ENCODE measurements at regions not wholly inside any gene's neighbourhood (a gene's known extent, or its start where the extent isn't known, plus 50 kb on each side); places are given as distances from the start of the nearest gene placed in this dataset.
"Not testable (repeated sequence)": the region's sequence is repeated elsewhere in the genome, so short reads cannot be mapped to it uniquely, and the experiment has no call there.

DNA sequence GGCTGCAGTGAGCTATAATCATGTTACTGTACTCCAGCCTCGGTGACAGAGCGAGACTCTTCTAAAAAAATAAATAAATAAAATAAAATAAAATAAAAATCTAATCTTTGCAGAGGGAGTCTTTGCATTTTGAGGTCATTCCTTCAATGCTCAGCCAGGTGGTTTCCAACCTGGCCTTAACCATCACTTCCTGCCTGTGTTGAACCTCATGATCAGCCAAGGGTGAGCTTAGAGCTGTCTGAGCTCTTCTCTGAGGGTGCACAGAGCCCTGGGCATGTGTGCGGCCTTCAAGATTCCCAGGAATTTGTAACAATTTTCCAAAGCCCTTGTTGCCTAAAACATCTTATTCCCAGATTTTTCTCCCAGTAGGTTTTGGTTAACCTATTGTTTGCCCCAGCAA, 94.3 kb downstream of the KCNJ12 start:
- not testable (repeated sequence) for H3K4me1 Mint-ChIP-seq (ENCODE audit: low read depth); H3K27me3 Mint-ChIP-seq; H3K36me3 Mint-ChIP-seq; H3K27ac Mint-ChIP-seq; H3K9me3 Mint-ChIP-seq (ENCODE audit: low read depth); H3K4me3 Mint-ChIP-seq

- Mint-ChIP-seq H3K36me3 (no peaks in the 10 kb centered on the region), H3K27ac (no peak overlapping the region), H3K9me3 (ENCODE audit: low read depth) (no peaks in the 10 kb centered on the region), H3K4me1 (ENCODE audit: low read depth) (no peaks in the 10 kb centered on the region), H3K4me3 (no peak overlapping the region), H3K27me3 (no peaks in the 10 kb centered on the region)
Measured at GRCh38 chr17:21470861-21471260, 94.7 kb downstream of the KCNJ12 start.

- Mint-ChIP-seq H3K4me1 (ENCODE audit: low read depth) (no peaks in the 10 kb centered on the region), H3K36me3 (peaks cover 7% of the 10 kb centered on the region), H3K27me3 (peaks cover 2% of the 10 kb centered on the region), H3K9me3 (ENCODE audit: low read depth) (peaks cover 4% of the 10 kb centered on the region), H3K4me3 (no peak overlapping the region), H3K27ac (no peak overlapping the region)
Measured at GRCh38 chr17:21474815-21475214, 98.7 kb downstream of the KCNJ12 start.

DNA sequence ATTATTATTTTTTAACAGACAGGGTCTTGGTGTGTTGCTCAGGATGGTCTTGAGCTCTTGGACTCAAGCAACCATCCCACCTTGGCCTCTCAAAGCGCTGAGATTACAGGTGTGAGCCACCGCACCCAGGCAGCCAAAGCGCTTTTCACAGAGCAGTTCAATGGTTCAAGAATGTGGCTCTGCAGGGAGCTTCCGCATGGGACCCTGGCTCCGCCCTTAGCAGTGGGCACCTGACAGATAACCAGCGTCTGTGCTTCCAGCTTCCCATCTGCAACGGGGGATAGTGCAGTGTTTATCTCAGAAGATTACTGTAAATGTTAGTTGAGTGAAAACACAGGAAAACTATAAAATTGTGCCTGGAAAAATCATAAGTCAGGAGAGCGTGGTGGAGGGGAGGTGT, 99.4 kb downstream of the KCNJ12 start:
- peaks cover 2% of the 10 kb centered on the region for H3K27me3 Mint-ChIP-seq
- H3K9me3 Mint-ChIP-seq (ENCODE audit: low read depth): peaks cover 4% of the 10 kb centered on the region
- no peaks in the 10 kb centered on the region for H3K4me1 Mint-ChIP-seq (ENCODE audit: low read depth)
- H3K27ac Mint-ChIP-seq: no peak overlapping the region
- H3K36me3 Mint-ChIP-seq: peaks cover 7% of the 10 kb centered on the region
- H3K4me3 Mint-ChIP-seq: no peak overlapping the region

- Mint-ChIP-seq H3K36me3 (peaks cover 7% of the 10 kb centered on the region), H3K9me3 (ENCODE audit: low read depth) (peaks cover 4% of the 10 kb centered on the region), H3K4me3 (no peak overlapping the region), H3K4me1 (ENCODE audit: low read depth) (no peaks in the 10 kb centered on the region), H3K27me3 (peaks cover 2% of the 10 kb centered on the region), H3K27ac (no peak overlapping the region)
Measured at GRCh38 chr17:21476867-21477266, 100.7 kb downstream of the KCNJ12 start.

DNA sequence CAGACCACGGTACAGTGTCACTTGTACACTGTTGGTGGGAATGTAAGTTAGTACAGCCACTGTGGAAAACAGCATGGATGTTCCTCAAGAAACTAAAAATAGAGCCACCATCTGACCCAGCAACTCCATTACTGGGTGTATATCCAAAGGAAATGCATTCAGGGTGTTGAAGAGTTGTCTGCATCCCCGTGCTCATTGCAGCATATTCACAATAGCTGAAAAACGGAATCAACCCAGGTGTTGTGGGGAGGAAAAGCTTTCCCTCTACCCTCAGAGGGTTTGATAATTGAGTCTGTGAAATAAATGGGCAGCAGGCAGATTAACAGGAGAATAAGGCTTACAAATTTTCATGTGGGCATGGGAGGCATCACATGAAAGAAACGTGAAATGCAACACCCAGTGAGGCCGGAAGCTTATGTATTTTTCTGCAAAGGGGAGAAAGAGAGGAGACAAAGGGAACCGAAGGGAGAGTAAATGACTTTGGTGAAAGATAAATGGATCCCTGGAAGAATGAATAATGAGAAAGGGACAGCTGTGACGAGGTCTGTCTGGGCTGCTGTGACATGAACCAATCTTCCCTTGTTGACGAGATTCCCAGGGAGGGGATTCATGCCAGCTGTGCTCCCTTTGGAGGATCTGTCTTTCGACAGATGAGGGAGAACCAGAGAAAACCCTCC, 106.2 kb downstream of the KCNJ12 start:
- peaks cover 7% of the 10 kb centered on the region for H3K36me3 Mint-ChIP-seq
- H3K4me3 Mint-ChIP-seq: no peak overlapping the region
- H3K27me3 Mint-ChIP-seq: peaks cover 9% of the 10 kb centered on the region
- H3K4me1 Mint-ChIP-seq (ENCODE audit: low read depth): no peaks in the 10 kb centered on the region
- peaks cover 4% of the 10 kb centered on the region for H3K9me3 Mint-ChIP-seq (ENCODE audit: low read depth)
- no peak overlapping the region for H3K27ac Mint-ChIP-seq

DNA sequence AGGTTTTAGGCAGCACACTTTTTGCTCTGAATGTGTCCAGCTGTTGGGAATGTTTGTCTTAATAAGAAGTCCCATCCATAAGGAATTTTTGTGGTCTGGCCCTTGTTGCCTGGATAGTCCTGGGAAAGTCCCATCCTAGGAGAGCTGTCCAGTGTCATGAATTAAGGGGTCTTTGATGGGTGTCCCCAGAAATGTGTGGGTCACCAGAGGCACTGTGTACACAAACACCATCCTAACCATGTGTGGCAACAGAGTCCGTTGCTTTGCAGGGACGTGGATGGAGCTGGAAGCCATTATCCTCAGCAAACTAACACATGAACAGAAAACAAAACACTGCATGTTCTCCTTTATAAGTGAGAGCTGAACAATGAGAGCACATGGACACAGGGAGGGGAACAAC, 111.9 kb downstream of the KCNJ12 start:
- H3K27ac Mint-ChIP-seq; H3K4me1 Mint-ChIP-seq (ENCODE audit: low read depth); H3K36me3 Mint-ChIP-seq; H3K4me3 Mint-ChIP-seq; H3K27me3 Mint-ChIP-seq; H3K9me3 Mint-ChIP-seq (ENCODE audit: low read depth): not testable (repeated sequence)

GRCh38 chr17:21493993-21494392, 117.8 kb downstream of the KCNJ12 start:
- Mint-ChIP-seq H3K4me3 (no peak overlapping the region), H3K27ac (no peak overlapping the region), H3K36me3 (no peaks in the 10 kb centered on the region), H3K4me1 (ENCODE audit: low read depth) (no peaks in the 10 kb centered on the region), H3K27me3 (no peaks in the 10 kb centered on the region), H3K9me3 (ENCODE audit: low read depth) (no peaks in the 10 kb centered on the region)

GRCh38 chr17:21495281-21495680, 119.1 kb downstream of the KCNJ12 start:
- Mint-ChIP-seq H3K27ac (no peak overlapping the region), H3K4me3 (no peak overlapping the region), H3K27me3 (no peaks in the 10 kb centered on the region), H3K4me1 (ENCODE audit: low read depth) (no peaks in the 10 kb centered on the region), H3K9me3 (ENCODE audit: low read depth) (no peaks in the 10 kb centered on the region), H3K36me3 (no peaks in the 10 kb centered on the region)

- H3K27me3 Mint-ChIP-seq: peaks cover 2% of the 10 kb centered on the region
- H3K4me3 Mint-ChIP-seq: no peak overlapping the region
- no peak overlapping the region for H3K27ac Mint-ChIP-seq
- H3K4me1 Mint-ChIP-seq (ENCODE audit: low read depth): no peaks in the 10 kb centered on the region
- no peaks in the 10 kb centered on the region for H3K36me3 Mint-ChIP-seq
- no peaks in the 10 kb centered on the region for H3K9me3 Mint-ChIP-seq (ENCODE audit: low read depth)
Measured at GRCh38 chr17:21500064-21500463, 123.9 kb downstream of the KCNJ12 start.

- H3K9me3 Mint-ChIP-seq (ENCODE audit: low read depth); H3K4me3 Mint-ChIP-seq; H3K4me1 Mint-ChIP-seq (ENCODE audit: low read depth); H3K27me3 Mint-ChIP-seq; H3K36me3 Mint-ChIP-seq; H3K27ac Mint-ChIP-seq: not testable (repeated sequence)
Measured at GRCh38 chr17:21501927-21502700, 126.0 kb downstream of the KCNJ12 start.

DNA sequence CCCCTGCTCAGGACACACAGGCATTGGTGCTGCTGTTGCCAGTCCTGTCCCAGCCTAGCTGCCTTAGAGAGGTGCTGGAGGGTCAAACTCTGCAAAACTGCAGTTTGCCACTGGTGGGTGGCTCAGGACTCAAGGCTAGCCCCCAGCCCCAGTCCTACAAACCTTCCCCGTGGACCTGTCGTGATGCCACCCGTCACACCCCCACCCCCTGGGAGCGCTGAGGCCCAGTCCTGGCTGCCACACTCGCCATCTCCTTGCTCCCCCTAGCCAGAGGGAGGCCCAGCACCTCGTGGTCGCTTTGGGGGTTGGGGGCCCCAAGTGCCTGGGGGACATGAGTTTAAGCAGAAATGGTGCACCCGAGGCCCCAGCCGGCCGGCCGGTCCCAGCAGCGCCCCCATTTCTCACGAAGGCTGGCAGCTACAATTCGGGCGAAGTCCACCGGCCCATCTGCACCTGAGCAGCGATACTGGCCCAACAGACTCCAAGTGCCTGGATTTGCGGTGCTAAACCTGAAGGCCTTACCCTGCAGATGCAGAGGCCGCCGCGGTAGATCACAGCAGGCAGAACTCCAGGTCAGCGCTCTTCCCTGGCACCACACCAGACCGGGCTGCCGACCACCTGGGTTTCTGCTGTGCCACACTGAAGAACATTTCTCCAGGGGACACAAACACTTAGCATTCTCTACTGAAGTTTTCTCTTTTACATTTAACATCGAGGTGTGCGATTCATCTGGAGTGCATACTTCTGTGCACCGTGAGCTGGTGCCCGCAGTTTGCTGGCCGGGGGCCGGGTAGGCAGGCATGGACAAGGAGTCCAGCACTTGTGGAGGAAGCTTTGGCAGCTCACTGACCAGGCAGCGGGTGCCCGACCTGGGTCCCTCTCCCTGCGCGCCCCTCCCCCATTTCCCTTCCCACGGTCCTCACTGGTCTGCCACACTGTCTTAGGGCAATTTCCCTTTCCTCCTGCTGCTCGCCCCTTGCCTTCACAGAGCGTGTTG, 130.0 kb downstream of the KCNJ12 start:
- Mint-ChIP-seq H3K4me3 (no peak overlapping the region), H3K27ac (no peak overlapping the region), H3K4me1 (ENCODE audit: low read depth) (peaks cover 5% of the 10 kb centered on the region), H3K9me3 (ENCODE audit: low read depth) (no peaks in the 10 kb centered on the region), H3K27me3 (peaks cover 17% of the 10 kb centered on the region), H3K36me3 (peaks cover 3% of the 10 kb centered on the region)

DNA sequence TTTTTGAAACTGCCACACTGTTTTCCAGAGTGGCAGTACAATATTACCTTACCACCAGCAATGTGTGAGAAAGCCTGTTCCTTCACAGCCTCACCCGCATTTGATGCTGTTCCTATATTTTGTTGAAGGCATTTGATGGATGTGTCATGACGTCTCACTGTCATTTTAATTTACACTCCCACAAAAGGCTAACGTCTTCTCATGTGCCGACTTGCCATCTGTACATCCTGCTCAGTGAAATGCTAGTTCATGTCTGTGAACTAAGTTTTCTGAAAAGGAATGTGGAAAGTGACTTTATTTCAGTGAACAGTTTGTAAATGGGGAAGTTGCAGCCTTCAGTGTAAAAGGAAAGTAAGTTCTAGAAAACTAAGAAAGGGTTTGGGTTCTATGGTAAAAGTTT, 131.6 kb downstream of the KCNJ12 start:
- H3K9me3 Mint-ChIP-seq (ENCODE audit: low read depth); H3K36me3 Mint-ChIP-seq; H3K4me3 Mint-ChIP-seq; H3K4me1 Mint-ChIP-seq (ENCODE audit: low read depth); H3K27ac Mint-ChIP-seq: not testable (repeated sequence)
- peaks cover 17% of the 10 kb centered on the region for H3K27me3 Mint-ChIP-seq

DNA sequence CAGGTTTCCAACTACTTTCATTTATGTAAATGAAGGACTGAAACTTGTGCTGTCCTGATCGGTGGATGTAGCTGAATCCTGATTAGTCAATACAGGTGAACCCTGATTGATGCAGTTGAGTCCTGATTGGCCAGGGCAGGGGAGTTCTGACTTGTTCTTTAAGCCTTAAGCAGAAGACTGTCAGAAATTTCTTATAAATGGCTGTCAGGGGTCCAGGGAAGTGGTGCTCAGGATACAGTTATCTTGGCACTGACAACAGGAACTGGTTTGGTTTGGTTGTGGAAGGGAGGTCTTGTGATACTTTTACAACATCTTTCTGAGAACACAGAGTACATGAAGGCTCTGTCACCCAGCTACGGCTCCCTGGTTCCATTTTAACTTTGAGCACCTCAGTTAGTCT, 132.1 kb downstream of the KCNJ12 start:
- peaks cover 17% of the 10 kb centered on the region for H3K27me3 Mint-ChIP-seq
- peaks cover 11% of the 10 kb centered on the region for H3K4me1 Mint-ChIP-seq (ENCODE audit: low read depth)
- no peak overlapping the region for H3K4me3 Mint-ChIP-seq
- H3K9me3 Mint-ChIP-seq (ENCODE audit: low read depth): no peaks in the 10 kb centered on the region
- peaks cover 3% of the 10 kb centered on the region for H3K36me3 Mint-ChIP-seq
- no peak overlapping the region for H3K27ac Mint-ChIP-seq

DNA sequence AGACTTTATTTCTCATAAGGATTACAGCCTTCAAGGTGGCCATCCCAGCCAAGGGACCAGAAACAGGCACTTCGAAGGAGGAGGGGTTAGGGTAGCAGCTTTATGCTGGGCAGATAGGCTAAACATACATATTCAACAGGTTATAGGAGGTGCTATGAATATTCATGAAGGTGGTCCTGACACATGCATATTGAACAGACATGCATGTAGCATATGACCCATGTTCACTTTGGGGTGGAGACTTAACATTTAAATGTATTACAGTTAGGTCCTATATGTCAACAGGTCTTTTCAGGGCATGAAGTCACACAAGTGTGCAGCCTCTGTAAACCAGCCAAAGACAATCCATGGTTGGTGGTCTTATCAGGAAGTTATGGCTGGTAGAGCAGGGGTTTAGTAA, 133.2 kb downstream of the KCNJ12 start:
- Mint-ChIP-seq H3K27me3 (peaks cover 17% of the 10 kb centered on the region), H3K4me1 (ENCODE audit: low read depth) (peaks cover 11% of the 10 kb centered on the region)
- not testable (repeated sequence) for H3K27ac Mint-ChIP-seq; H3K4me3 Mint-ChIP-seq; H3K9me3 Mint-ChIP-seq (ENCODE audit: low read depth); H3K36me3 Mint-ChIP-seq
